GM23338 (cell line): ENCODE measurements at regions not wholly inside any gene's neighbourhood (a gene's known extent, or its start where the extent isn't known, plus 50 kb on each side); places are given as distances from the start of the nearest gene placed in this dataset.

Source experiments
- CREB1 ChIP-seq: fragments of 250-450 bp; sonication (Bioruptor Pico); IDR thresholded peaks from 2 replicates; pipeline ENCODE4 v1.5.0; 2020; ENCODE audit warnings: low read depth, mild to moderate bottlenecking, moderate library complexity
- CTCF ChIP-seq, 2 experiments: fragments of 200-600 bp in 1 of 2; sonication (generic) in 1 of 2; conservative IDR thresholded peaks; 2 replicates each; pipeline versions ENCODE4 v1.5.1 to v1.6.1; 2016 to 2017; ENCODE audit warnings: antibody characterized with exemption in 2 of 2, low read depth in 2 of 2, mild to moderate bottlenecking in 2 of 2, moderate library complexity in 1 of 2
- ETS1 ChIP-seq: IDR thresholded peaks from 2 replicates; pipeline ENCODE4 v1.6.1; 2016; ENCODE audit warnings: antibody characterized with exemption
- EZH2 ChIP-seq: fragments of 200-600 bp; sonication (generic); IDR thresholded peaks from one replicate; pipeline ENCODE4 v1.8.0; 2017; ENCODE audit warnings: antibody characterized with exemption, mild to moderate bottlenecking, low read depth; ENCODE audit not compliant: unreplicated experiment
- EZH2phosphoT487 ChIP-seq: fragments of 200-600 bp; sonication (generic); IDR thresholded peaks from one replicate; pipeline ENCODE4 v1.8.1; 2018; ENCODE audit warnings: antibody characterized with exemption; ENCODE audit not compliant: unreplicated experiment
- POLR2AphosphoS5 ChIP-seq: IDR thresholded peaks from 2 replicates; pipeline ENCODE4 v1.6.1; 2016; ENCODE audit warnings: antibody characterized with exemption, low read depth
- REST ChIP-seq: IDR thresholded peaks from one replicate; pipeline ENCODE4 v1.6.1; 2018; ENCODE audit warnings: antibody characterized with exemption; ENCODE audit not compliant: unreplicated experiment
- STAT1 ChIP-seq: IDR thresholded peaks from one replicate; pipeline ENCODE4 v1.6.1; 2016; ENCODE audit warnings: antibody characterized with exemption; ENCODE audit not compliant: unreplicated experiment

DNA sequence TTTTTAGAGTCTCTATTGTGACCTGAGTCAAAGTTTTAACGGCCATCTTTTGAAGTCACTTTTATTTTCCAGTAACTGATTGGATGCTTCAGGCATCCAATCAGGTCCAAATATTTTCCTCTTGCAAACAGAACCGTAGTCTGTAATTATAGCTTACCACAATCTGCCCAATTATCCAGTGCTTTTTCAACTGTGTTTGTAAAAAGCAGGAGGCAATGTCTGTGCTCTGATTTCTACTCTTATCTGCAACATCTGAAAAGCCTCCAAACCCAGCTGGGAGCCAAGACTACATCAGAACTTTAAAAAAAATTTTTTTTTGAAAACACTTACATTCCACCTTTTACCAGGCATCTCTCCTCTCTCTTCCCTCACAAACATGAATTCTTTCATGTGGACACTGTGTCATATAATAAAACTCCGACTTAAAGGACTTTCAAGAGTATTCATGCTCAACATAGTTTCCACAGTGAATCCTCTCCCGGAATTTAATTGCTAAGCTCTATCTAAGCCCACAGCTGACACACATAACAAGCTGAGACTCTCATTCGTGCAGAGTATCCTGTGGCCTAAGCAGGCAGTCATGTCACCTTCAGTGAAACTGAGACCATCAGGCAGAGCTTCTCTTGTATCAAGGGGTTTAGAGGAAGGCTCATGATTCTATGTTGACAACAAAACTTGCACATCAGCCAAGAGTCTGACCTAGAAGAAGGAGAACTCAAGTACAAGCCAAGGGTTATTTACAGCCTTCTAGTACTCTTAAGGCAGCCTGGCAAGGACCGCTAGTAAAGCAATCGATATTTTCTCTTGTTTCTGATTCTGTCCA, 272.7 kb downstream of the TLE1 start:
- TF ChIP-seq CTCF (conservative IDR thresholded peaks at IDR 0.05; ENCODE audit: low read depth in 2 of 2) (no peak), REST (no peak), ETS1 (no peak), EZH2phosphoT487 (no peak), EZH2 (no peak), POLR2AphosphoS5 (no peak), CREB1 (CRISPR knock-in tag) (no peak), STAT1 (no peak)
